GM21515 (cell line): ENCODE measurements at regions not wholly inside any gene's neighbourhood (a gene's known extent, or its start where the extent isn't known, plus 50 kb on each side); places are given as distances from the start of the nearest gene placed in this dataset.

Experiments
- ATAC-seq: cut with Tn5 transposase; IDR thresholded peaks from one replicate; pipeline ENCODE4 v1.9.1; 2021; ENCODE audit not compliant: unreplicated experiment

DNA sequence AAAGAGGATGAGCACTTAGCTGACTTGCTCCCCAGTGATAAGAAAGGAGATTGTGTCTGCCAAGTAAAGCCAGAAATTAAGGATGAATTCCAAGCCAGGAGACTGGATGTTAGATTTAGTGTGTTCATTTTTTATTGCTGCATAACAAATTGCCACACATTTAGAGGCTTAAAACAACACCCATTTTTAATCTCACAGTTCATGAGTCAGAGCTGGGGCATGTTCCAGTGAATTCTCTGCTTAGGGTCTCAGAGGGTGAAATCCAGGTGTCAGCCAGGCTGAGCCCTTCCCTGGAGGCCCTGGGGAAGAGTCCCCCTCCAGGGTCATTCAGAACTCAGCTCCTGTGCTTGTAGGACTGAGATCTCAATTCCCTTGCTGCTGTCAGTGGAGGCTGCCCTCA, 352.8 kb downstream of the BUD13 start:
- ATAC-seq = no peak

DNA sequence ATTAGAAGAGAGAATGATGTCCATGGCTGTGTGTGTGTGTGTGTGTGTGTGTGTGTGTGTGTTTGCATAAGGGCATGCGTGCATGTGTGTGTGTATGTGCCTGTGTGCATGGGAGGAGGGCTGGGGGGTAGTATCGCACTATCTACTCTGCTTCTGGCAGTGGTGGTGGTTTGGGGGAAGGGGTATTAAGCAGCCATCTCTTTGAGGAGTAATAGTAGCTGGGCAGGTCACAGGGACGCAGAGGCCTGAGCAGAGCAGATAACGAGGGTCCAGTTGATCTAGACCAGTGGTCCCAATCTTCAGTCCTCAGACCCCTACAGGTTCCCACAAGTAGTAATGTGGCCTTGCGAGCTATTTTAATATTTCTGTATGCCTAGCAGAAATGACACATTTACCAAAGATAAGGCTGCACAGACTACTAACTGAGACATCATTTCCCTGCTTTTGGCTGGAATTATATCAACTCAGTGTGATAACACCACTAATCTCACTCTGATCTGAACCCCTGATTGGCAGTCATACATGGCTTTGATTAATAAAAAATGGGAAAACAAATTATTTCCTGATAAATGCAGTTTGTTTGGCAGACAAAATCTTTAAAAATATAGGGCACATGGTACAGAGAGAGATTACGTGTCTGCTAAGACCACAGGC, 354.3 kb downstream of the BUD13 start:
- ATAC-seq = no peak

- no peak for ATAC-seq
Measured at GRCh38 chr11:116416852-116417251, 355.9 kb downstream of the BUD13 start.

DNA sequence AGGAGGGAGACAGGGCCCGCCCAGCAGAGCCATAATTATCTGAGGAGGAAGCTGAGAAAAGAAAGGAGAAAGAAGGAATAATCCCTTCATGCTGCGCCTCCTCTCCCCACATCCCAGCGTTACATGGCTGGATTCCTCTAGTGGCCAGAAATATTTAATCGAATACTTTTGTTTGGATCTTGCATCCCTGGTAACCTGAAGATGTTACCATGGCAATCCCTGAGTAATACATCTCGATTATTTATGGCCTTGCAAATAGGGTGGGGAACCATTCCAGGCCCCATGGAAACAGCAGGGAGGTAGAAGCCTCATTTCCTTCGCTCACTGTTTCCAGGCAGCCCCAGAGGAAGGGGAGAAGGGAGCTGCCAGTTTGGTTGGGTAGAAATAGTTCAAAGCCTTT, 357.7 kb downstream of the BUD13 start:
- ATAC-seq = no peak

DNA sequence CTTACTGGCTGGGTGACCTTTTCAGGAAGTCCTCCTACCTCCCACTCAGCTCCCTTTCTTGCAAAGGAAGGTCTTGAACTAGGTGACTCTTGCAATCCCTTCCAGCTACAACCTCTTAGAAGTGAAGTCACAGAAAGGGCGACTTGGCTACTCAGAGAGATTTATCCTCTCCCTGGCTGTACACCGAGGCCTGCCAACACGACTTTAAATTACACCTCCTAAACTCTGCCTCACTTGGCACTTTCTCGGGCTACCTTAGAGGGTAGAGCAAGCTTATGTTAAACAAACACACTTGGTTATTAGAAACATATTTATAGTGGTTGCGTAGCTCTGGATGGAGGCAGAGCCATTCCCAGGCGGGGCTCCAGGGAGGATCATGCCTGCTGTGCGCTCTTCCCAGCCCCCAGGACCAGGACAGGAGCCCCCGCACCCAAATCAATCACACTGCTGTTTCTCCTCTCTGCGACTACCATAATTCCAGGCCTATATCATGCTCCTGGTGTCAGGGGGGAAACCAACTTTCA, 358.4 kb downstream of the BUD13 start:
- no peak for ATAC-seq

DNA sequence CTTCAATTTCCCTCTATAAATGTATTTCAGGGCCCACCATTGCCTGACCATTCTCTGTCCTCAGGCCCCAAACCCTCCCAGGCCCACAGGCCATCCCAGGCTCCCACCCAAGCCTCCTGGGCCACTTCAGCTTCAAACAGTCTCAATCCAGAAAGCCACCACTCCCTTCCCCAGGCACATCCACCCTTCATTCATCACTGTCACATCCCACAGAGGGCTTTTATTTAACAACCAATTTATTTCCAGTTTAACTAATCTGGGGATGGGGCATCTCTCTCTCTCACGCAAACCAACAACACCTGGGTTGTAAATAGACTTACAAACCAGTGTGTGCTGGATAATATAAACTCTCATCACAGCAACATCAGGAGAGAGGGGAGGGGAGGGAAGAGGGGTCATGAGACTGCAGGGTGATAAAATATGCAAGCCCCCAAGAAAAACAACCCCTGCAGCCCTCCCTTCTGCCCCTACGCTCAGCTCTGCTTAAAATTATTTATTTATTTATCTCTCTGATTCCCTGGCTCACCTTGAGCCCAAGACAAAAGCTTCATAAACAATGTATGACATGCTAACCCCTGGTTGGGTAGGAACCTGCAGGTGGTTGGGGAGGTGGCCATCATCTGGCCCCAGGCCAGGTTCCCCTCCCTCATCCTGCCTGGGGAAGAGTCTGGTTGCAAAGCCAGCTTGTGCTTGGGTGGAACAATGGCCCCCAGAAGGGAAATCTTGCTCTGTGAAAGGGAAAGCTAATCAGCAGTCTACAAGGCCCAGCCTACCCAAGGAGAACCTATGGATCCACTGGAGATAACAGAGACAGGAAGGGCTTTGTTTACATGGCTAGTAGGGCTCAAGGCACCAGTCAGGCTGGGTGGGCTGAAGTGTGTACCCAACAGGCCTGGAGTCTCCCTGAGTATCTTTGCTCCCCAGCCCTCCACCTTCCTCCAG, 359.2 kb downstream of the BUD13 start:
- ATAC-seq = no peak

DNA sequence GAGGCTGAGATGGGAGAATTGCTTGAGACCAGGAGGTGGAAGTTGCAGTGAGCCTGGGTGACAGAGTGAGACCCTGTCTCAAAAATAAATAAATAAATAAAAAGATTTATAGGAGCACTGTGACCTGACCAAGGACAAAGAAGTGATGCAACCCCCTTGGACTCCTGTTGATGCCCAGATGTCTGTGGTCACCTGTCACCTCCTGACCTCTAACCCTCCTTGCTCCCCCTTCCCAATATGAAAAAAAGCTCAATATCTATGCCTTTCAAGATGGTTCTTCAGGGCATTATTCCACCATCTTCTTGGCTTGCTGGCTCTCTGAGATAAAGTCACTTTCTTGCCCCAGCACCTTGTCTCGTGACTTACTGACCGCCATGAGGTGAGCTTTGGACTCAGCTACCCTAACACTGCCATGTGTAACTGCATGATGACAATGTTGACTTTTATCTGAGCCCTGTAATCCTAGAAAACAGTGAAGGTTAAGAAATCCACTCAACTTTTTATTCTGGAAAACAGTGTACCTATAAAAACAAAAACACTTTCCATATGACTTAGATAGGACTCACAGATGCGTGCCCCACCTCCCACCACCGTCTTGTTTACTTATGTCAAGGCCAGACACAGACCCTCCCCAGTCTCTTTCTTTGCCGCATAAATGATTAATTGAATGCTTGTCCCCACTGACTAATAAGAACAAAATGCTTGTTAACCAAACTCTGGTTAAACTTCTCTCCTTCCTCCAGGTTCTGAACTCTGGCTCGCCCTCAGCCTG, 360.5 kb downstream of the BUD13 start:
- no peak for ATAC-seq

- ATAC-seq = no peak
Measured at GRCh38 chr11:116409238-116409637, 363.5 kb downstream of the BUD13 start.

DNA sequence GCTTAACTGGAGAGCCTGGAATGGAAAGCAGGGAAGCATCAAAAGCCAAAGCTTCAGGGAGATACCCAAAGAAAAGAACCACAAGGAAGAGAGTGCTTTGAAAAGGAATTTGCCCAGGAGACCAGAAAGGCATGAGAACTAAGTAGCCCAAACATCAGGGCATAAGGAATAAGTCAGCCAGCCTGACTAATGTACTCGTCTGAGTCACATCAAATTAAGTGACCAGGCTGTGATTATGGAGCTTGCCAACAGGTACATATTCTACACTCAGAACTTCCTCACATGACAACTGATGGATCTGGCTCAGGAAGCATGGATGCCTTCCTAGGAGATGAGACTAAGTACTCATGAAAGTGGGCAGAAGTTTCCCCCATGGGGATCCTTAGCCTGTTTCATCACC, 366.7 kb downstream of the BUD13 start:
- no peak for ATAC-seq

GRCh38 chr11:116404462-116404798, 368.4 kb downstream of the BUD13 start:
- ATAC-seq = no peak

DNA sequence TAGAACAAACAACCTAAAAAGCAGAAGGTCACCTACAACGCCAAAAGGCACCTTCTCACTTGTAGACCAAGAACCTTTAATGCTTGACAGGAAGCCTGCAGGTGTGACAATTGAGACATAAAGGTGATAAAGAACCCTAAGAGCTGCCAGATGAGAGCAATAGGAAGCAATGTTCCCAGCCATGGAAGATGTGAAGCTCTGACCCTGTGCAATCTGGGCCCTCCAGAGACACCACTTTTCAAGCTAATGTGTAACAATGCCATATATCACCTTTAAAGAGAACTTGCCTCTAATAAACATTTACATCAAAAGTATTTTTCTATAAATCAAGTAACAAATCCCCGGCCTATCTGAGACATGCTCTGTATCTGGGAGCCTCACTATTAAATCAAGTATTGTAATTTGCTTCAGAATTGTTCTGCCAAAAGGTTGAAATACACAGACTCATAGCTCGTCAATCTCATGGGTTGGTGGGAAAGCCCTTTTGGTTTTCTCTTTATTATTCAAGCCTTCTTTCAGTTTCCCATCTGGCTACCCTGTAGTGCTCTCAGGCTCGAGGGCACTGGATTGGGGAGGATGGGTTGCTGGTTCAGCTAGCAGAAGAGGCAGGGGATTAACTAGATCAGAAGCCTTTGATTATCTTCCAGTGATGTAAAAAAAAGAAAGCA, 368.9 kb downstream of the BUD13 start:
- no peak for ATAC-seq

DNA sequence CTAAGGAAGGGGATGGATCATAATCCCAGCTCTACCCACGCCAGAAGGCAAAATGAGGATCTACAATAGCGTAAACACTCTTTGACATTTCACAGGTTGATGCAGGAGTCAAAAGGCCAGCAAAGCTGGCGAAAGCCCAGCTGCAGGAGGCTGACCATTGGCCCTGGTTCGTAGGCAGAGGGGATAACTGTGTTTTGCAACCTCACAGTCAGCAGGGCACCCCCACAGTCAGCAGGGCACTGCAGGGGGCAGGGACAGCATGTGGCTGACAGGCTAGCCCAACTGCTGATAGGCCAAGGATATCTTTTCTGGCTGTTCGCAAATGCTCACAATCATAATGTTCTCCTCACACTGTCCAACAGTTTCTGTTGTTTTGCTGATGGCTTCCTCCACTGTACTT, 372.7 kb downstream of the BUD13 start:
- ATAC-seq = no peak

DNA sequence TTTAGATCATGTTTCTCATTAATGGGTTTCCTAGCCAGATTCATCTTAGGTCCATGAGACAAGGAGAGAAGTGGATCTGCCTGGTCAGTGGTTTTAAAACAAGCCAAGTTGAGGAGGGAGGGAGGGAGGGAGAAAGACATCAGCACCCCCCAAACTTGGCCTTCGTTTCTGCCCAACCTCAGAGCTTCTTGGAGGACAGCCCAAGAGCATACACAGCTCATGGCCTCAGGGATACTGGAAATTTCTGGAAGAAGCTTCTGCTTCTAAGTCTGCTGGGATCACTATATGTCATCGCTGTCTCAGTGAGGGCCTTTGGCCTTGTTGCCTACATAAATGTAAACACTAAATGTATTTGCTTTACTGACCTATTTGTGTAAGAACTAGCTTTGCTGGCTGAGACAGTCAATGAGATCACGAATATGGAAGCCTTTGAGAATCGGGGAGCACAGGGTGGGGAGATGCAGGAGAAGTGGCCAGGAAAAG, 375.1 kb downstream of the BUD13 start:
- no peak for ATAC-seq

GRCh38 chr11:116396331-116396730, 376.5 kb downstream of the BUD13 start:
- ATAC-seq = no peak

DNA sequence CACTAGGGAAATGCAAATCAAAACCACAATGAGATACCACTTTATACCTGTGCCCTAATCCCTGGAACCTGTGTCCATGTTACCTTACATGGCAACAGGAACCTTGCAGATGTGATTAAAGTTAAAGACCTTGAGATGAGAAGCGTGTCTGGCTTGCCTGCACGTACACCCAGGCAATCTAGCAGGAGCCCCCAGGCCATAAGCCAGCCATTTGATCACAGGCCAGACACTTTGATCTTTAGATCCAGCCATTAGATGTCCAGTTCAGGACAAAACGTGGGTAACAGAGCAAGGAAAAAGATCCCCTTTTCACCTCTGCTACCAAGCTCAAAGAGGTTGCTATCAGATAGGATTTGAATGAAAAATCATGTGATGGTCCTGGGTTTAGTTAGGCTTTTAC, 378.8 kb downstream of the BUD13 start:
- ATAC-seq = no peak

- ATAC-seq = no peak
Measured at GRCh38 chr11:116390963-116391362, 381.8 kb downstream of the BUD13 start.

GRCh38 chr11:116388146-116388545, 384.6 kb downstream of the BUD13 start:
- ATAC-seq = no peak

DNA sequence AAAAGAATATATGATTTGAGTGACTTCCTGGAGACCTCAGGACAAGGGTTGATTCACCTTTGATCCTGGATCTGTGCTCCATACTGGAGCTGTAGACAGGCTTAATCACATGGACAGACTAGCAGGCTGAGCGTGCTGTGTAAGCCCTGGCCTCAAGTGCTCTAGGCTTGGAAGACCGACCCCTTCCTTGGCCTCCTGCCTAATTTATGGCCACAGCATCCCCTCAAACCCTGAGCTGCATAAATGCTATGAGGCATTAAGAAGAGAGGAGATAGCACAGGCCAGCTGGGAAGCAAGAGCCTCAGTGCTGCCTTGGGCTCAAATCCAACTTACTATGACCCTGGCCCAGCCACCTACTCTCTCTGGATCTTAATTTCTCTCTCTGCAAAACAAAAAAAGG, 385.1 kb downstream of the BUD13 start:
- ATAC-seq = no peak

GRCh38 chr11:116386118-116386699, 386.6 kb downstream of the BUD13 start:
- ATAC-seq = no peak

DNA sequence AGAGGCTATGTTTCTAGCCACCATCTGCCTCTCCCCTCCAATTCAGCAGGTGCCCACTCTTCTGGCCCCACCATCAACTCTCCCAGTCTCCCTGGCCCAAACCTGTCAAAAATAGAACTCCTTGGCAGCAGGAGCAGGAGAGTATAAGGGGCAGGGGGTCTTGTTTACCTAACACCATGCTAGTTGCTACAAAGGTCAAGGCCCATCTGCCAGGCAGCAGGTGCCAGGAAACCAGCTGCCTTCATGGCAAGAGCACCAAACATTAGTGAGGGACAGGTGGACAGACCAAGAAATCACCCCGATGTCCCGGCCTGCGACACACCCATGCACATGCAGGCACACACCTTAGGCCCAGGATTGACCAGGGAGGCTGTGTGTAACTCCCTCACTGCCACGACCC, 387.9 kb downstream of the BUD13 start:
- no peak for ATAC-seq
